Tibial nerve (tissue), 3 donors: ENCODE measurements at regions not wholly inside any gene's neighbourhood (a gene's known extent, or its start where the extent isn't known, plus 50 kb on each side); places are given as distances from the start of the nearest gene placed in this dataset.
"Not testable (repeated sequence)": the region's sequence is repeated elsewhere in the genome, so short reads cannot be mapped to it uniquely, and the experiment has no call there.

Experiments used
- CTCF ChIP-seq, 5 experiments: fragments of 200-600 bp in 3 of 5; fragments of 450-650 bp in 2 of 5; sonication (generic) in 3 of 5; IDR thresholded peaks; one replicate each; pipeline ENCODE4 v1.5.1; 2016 to 2019; ENCODE audit warnings: antibody characterized with exemption in 5 of 5, mild to moderate bottlenecking in 3 of 5, moderate library complexity in 2 of 5
- POLR2A ChIP-seq, 2 donors: fragments of 450-650 bp; IDR thresholded peaks; one replicate each; pipeline ENCODE4 v1.6.1; 2017; ENCODE audit warnings: antibody characterized with exemption in 2 of 2, mild to moderate bottlenecking in 2 of 2, moderate library complexity in 2 of 2

DNA sequence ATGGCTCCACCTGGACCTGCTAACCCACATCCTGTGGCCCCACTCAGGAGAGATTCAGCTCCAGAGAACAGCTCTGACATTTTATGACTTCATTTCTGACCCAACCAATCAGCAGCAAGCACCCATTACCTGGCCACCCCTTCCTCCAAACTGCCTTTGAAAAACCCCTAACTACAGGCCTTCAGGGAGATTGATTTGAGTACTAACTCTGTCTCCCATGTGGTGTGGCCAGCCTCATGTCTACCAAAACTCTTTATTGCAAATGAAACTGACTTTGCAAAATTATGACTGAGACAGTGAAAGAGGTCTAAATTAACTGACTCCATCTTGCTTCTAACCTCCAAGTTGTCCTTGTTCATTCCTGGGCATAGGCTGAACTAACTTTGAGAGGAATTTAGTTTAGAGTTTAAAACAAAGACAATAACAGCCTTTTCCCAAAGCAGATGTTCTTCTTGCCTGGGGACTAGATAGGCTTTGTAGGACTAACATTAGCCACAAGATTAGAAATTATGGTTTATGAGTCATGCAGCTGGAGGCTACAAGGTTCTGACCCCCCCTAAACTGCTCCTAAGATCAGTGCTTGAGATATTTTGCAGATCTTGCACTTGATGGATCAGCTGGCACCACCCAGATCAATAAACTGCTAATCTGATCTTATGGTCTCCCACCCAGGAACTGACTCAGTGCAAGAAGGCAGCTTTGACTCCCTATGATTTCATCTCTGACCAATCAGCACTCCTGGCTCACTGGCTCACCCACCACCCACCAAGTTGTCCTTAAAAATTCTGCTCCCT lies 508.2 kb downstream of the RPIA start:
- TF ChIP-seq POLR2A, CTCF (IDR thresholded peaks at IDR 0.05): not testable (repeated sequence)
